ENCODE measurements at regions not wholly inside any gene's neighbourhood (a gene's known extent, or its start where the extent isn't known, plus 50 kb on each side); places are given as distances from the start of the nearest gene placed in this dataset.

DNA sequence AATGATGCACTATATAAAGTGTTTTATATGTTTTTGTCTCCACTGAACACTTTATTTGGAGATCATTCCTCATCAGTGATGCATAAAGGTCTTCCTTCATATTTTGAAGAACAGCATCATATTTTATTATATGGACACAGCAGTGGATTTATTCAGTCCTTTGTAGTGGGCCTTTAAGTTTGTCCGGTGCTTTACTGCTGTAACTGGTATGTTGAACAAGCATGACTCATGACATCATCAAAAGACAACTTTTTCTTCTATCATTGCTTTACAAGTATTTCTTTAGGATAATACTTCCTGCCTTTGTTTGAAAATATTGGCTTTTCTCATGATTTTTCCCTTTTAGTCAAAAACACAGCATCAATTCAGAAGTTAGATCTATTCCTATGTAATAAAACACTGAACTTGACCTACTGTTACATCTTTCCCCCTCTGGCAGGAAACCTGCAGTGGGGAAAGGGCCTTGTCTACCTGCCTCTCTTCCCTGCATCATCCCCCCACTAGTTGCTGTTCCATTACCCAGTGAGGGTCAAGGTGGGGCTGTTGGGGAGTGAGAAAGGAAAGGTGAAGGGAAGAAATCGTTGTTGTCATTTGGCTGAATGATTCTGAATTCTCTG lies 241.2 kb downstream of the CYP26B1 start:
- H3K4me3 ChIP-seq (replicated peaks; ENCODE audit: low read depth, low read length), result no peak overlapping the region
- TF ChIP-seq, protein P1, sequence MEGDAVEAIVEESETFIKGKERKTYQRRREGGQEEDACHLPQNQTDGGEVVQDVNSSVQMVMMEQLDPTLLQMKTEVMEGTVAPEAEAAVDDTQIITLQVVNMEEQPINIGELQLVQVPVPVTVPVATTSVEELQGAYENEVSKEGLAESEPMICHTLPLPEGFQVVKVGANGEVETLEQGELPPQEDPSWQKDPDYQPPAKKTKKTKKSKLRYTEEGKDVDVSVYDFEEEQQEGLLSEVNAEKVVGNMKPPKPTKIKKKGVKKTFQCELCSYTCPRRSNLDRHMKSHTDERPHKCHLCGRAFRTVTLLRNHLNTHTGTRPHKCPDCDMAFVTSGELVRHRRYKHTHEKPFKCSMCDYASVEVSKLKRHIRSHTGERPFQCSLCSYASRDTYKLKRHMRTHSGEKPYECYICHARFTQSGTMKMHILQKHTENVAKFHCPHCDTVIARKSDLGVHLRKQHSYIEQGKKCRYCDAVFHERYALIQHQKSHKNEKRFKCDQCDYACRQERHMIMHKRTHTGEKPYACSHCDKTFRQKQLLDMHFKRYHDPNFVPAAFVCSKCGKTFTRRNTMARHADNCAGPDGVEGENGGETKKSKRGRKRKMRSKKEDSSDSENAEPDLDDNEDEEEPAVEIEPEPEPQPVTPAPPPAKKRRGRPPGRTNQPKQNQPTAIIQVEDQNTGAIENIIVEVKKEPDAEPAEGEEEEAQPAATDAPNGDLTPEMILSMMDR (IDR thresholded peaks at IDR 0.05; ENCODE audit: low read length, missing control alignments), result no peak
- no peak for DNase-seq (ENCODE audit: low read depth)

DNA sequence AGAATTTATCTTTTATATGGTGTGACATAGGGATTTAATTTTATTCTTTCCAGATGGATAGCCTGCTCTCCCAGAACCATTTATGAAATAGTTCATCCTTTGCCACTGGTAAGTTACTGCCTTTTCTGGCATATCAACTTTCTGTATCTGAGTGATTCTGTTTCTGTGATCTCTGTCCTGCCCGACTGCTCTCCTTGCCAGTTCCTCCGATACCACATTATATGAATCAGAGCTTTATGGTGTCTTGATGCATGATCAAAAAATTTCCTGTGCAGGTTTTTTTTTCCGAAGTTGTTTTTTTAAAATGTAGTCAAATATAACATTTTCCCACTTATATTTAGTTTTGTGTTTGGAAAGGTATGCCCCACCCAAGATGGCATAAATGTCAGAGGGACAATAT lies 242.5 kb downstream of the CYP26B1 start:
- TF ChIP-seq, protein P1 (IDR thresholded peaks at IDR 0.05; ENCODE audit: low read length, missing control alignments), result no peak
- DNase-seq (ENCODE audit: low read depth), result no peak

DNA sequence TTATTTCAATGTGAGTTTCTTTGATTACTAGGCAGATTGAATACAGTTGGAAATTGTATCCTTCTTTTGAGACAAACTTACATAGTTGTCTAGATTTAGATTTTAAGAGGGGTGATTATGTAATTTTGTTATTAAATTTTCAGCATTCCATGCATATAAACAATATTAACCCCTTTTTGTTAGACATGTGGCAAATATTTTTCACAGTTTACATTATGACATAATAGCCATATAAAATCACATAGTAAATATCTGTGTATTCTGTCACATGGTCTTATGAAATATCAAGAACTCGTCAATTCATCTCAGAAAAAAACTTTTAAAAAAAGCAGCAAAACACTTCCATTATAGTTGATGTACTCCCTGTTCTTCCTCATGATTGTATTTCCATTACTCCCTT lies 243.8 kb downstream of the CYP26B1 start:
- TF ChIP-seq, protein P1 (IDR thresholded peaks at IDR 0.05; ENCODE audit: low read length, missing control alignments), result no peak
- H3K4me3 ChIP-seq (replicated peaks; ENCODE audit: low read depth, low read length), result no peak overlapping the region

More for the DNA sequence above, 242.5 kb downstream of the CYP26B1 start:
- H3K4me3 ChIP-seq (replicated peaks; ENCODE audit: low read depth, low read length), result no peak overlapping the region

DNA sequence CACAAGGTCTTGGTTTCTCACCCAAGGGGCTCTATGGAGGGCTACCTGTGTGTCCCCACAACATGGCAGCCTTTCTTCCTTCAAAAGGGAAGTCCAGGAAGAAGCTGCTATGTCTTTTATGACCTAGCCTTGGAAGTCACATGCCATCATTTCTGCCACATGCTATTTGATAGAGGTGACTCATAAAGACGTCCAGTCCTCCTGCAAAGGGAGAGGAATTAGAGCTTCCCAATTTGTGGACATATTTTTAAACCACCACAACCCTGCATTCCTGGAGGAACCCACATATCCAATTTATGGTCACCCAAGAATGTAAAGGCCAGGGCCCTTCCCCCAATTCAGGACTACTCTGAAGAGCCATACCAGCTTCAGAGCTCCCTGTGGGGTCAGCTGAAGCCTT lies 246.2 kb downstream of the CYP26B1 start:
- H3K4me3 ChIP-seq (replicated peaks; ENCODE audit: low read depth, low read length), result no peak overlapping the region
- DNase-seq (ENCODE audit: low read depth), result no peak
- TF ChIP-seq, protein P1 (IDR thresholded peaks at IDR 0.05; ENCODE audit: low read length, missing control alignments), result no peak

More for the DNA sequence above, 243.8 kb downstream of the CYP26B1 start:
- no peak for DNase-seq (ENCODE audit: low read depth)

DNA sequence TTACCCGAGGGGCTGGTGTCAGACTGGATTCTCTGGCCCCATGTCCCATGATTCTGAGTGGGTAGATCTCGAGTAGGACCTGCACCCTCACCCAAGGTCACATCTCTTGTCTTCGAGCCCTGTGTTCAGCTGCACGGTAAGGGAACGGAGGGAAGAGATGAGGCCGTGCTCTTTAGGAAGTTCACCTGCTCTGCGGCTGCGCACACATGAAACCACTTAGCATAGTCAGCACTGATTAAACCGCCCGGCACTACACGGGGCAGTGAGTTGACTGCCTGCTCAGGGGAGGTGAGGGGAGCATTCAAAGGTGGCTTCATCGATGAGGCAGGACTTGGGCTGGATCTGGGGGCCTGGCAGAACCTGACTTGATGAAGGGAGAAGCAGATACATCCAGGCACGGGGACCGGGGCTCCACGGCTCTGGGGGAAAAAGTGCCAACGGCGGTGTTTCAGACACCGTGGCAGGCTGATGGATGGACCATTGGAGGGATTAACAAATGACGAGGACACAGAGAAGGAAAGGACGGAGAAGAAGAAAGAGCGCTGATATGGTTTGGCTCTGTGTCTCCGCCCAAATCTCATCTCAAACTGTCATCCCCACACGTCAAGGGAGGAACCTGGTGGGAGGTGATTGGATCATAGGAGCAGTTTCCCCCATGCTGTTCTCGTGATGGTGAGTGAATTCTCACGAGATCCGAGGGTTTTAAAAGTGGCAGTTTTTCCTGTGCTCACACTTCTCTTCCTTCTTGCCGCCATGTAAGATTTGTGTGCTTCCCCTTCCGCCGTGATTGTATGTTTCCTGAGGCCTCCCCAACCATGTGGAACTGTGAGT lies 248.6 kb downstream of the CYP26B1 start:
- DNase-seq (ENCODE audit: low read depth), result no peak
- H3K4me3 ChIP-seq (replicated peaks; ENCODE audit: low read depth, low read length), result no peak overlapping the region
- TF ChIP-seq, protein P1 (IDR thresholded peaks at IDR 0.05; ENCODE audit: low read length, missing control alignments), result no peak

DNA sequence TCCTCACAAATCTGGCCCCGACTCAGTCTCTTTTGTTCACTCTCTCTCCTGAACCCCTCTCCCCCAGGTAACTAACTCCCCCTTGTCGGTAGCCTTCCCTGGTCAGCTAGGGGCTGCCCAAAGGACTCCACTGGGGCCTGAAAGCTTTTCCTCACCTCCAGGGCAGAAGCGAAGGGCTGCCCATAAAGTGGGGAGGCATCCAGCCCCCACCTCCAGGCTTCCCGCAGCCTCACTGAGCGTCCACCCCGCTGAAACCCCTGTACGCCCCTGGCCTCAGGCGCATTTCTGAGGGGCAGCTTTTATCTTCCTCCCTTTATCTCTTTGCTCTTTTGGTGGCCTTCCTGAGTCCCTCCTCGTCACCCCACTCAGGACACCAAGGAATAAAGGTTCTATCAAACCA lies 249.3 kb downstream of the CYP26B1 start:
- DNase-seq (ENCODE audit: low read depth), result no peak

More for the DNA sequence above, 249.3 kb downstream of the CYP26B1 start:
- H3K4me3 ChIP-seq (replicated peaks; ENCODE audit: low read depth, low read length), result no peak overlapping the region
- TF ChIP-seq, protein P1 (IDR thresholded peaks at IDR 0.05; ENCODE audit: low read length, missing control alignments), result no peak
